ENCODE measurements at regions not wholly inside any gene's neighbourhood (a gene's known extent, or its start where the extent isn't known, plus 50 kb on each side); places are given as distances from the start of the nearest gene placed in this dataset.
"Not testable (repeated sequence)": the region's sequence is repeated elsewhere in the genome, so short reads cannot be mapped to it uniquely, and the experiment has no call there.

DNA sequence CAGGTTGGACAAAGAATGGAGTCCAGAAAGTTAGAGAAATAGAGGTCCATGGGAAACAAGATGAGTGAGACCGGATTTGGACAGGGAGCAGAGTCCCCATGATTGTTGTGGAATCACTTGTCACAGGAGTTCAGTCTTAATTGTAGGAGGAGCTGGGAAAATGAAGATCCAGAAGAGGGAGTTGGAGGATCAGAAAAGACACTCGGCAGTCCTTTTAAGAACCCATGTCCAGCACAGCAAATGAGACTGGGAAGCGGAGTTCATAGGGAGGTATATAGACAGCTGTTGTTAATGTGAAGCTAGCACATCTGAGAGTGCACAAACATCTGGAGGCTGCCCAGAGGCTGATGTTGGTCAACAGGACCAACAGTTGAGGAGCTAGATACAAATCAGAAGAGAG, 111.4 kb upstream of the RXFP1 start:
- DNase-seq (peak in 2 of 5 donors; percentile 1 to 7), FAIRE-seq (no peak)
- Histone ChIP-seq H3K9me3 (ENCODE audit: control insufficient read depth in 2 of 3, insufficient read depth in 1 of 3, low read length in 3 of 3) (no peaks in the 10 kb centered on the region), H3K27ac (ENCODE audit: low read depth in 2 of 2, low read length in 2 of 2) (no peak overlapping the region), H3K36me3 (ENCODE audit: control insufficient read depth in 2 of 3, insufficient read depth in 3 of 3, low read length in 3 of 3) (no peaks in the 10 kb centered on the region), H3K27me3 (ENCODE audit: control insufficient read depth, insufficient read depth, low read length) (no peaks in the 10 kb centered on the region), H3K9ac (ENCODE audit: low read length in 3 of 3) (no peak overlapping the region), H3K4me1 (ENCODE audit: control insufficient read depth in 2 of 3, insufficient read depth in 2 of 3, low read depth in 1 of 3, low read length in 3 of 3) (no peaks in the 10 kb centered on the region), H3K4me3 (ENCODE audit: low read length in 3 of 3) (no peak overlapping the region)
- intact Hi-C loops (cut with DNase I), result no loop called here
- no peak for TF ChIP-seq CTCF (IDR thresholded peaks at IDR 0.05; ENCODE audit: borderline replicate concordance, extremely low read depth, insufficient read depth)

DNA sequence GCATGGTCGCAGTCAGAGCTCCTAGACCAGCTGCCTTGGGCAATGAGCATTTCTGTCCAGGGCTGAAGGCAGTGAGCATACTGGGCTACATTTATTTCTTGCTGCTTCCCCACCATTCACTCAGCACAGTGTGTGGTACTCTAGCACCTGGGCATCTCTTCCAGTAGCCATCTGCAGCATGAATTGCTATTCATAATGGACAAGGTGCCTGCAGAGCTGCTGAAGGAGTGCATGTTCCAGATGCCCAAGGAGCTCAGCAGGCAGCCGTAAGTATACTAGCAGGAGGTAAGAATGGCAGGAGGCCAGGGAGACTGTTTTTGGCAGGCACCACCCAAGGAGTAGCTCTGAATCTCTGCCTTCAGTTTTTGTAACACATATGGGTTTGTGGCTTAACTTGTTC, 110.4 kb upstream of the RXFP1 start:
- Histone ChIP-seq H3K4me3 (ENCODE audit: low read length in 3 of 3) (no peak overlapping the region), H3K9ac (ENCODE audit: low read length in 3 of 3) (no peak overlapping the region), H3K36me3 (ENCODE audit: control insufficient read depth in 2 of 3, insufficient read depth in 3 of 3, low read length in 3 of 3) (no peaks in the 10 kb centered on the region), H3K4me1 (ENCODE audit: control insufficient read depth in 2 of 3, insufficient read depth in 2 of 3, low read depth in 1 of 3, low read length in 3 of 3) (no peaks in the 10 kb centered on the region), H3K9me3 (ENCODE audit: control insufficient read depth in 2 of 3, insufficient read depth in 1 of 3, low read length in 3 of 3) (no peaks in the 10 kb centered on the region), H3K27ac (ENCODE audit: low read depth in 2 of 2, low read length in 2 of 2) (no peak overlapping the region), H3K27me3 (ENCODE audit: control insufficient read depth, insufficient read depth, low read length) (no peaks in the 10 kb centered on the region)
- no peak for DNase-seq
- no peak for TF ChIP-seq CTCF (IDR thresholded peaks at IDR 0.05; ENCODE audit: borderline replicate concordance, extremely low read depth, insufficient read depth)
- no peak for FAIRE-seq
- intact Hi-C loops (cut with DNase I), result no loop called here

DNA sequence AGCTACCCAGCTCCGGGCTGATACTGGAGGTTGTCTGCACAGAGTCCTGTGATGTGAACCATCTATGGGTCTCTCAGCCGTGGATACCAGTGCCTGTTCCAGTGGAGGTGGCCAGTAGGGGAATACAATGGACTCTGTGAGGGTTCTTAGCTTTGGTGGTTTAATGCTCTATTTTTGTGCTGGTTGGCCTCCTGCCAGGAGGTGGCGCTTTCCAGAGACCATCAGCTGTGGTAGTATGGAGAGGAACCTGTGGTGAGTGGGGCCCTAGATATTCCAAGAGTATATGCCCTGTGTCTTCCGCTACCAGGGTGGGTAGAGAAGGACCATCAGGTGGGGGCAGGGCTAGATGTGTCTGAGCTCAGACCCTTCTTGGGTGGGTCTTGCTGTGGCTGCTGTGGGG, 103.0 kb upstream of the RXFP1 start:
- H3K9ac ChIP-seq (ENCODE audit: low read length in 3 of 3); FAIRE-seq; H3K4me3 ChIP-seq (ENCODE audit: low read length in 3 of 3); intact Hi-C loops (cut with DNase I); H3K27ac ChIP-seq (ENCODE audit: low read depth in 2 of 2, low read length in 2 of 2); H3K27me3 ChIP-seq (ENCODE audit: control insufficient read depth, insufficient read depth, low read length); H3K4me1 ChIP-seq (ENCODE audit: control insufficient read depth in 2 of 3, insufficient read depth in 2 of 3, low read depth in 1 of 3, low read length in 3 of 3); DNase-seq; H3K36me3 ChIP-seq (ENCODE audit: control insufficient read depth in 2 of 3, insufficient read depth in 3 of 3, low read length in 3 of 3); H3K9me3 ChIP-seq (ENCODE audit: control insufficient read depth in 2 of 3, insufficient read depth in 1 of 3, low read length in 3 of 3): not testable (repeated sequence)

GRCh38 chr4:158420782-158421181, 100.9 kb upstream of the RXFP1 start:
- H3K27ac ChIP-seq (ENCODE audit: low read depth in 2 of 2, low read length in 2 of 2), result no peak overlapping the region
- no peaks in the 10 kb centered on the region for H3K4me1 ChIP-seq (ENCODE audit: control insufficient read depth in 2 of 3, insufficient read depth in 2 of 3, low read depth in 1 of 3, low read length in 3 of 3)
- intact Hi-C loops (cut with DNase I), result no loop called here
- DNase-seq (no peak), FAIRE-seq (no peak)
- no peak for TF ChIP-seq CTCF (IDR thresholded peaks at IDR 0.05; ENCODE audit: borderline replicate concordance, extremely low read depth, insufficient read depth)
- no peaks in the 10 kb centered on the region for H3K27me3 ChIP-seq (ENCODE audit: control insufficient read depth, insufficient read depth, low read length)
- H3K9ac ChIP-seq (ENCODE audit: low read length in 3 of 3), result no peak overlapping the region
- no peak overlapping the region for H3K4me3 ChIP-seq (ENCODE audit: low read length in 3 of 3)
- no peaks in the 10 kb centered on the region for H3K36me3 ChIP-seq (ENCODE audit: control insufficient read depth in 2 of 3, insufficient read depth in 3 of 3, low read length in 3 of 3)
- H3K9me3 ChIP-seq (ENCODE audit: control insufficient read depth in 2 of 3, insufficient read depth in 1 of 3, low read length in 3 of 3), result peaks cover 0 to under 1% (median 0%) of the 10 kb centered on the region in 3 donors

All from kidney (tissue), 13 donors.